Activated naive CD8-positive, alpha-beta T cell treated with anti-CD3 and anti-CD28 coated beads, Interleukin-2, amount 10 ng/mL, durations not matched to agents 7 days and 5 days (primary cell): ENCODE measurements at regions not wholly inside any gene's neighbourhood (a gene's known extent, or its start where the extent isn't known, plus 50 kb on each side); places are given as distances from the start of the nearest gene placed in this dataset.

Experiments
- ATAC-seq: fragments of 150-1000 bp; cut with Tn5 transposase; one replicate; pipeline ENCODE4 v1.10.0; 2021; ENCODE audit warnings: low read depth, moderate library complexity
- POLR2A ChIA-PET: fragments of 350-600 bp; sonication (Branson Sonifier 250); formaldehyde crosslinking; loops from one replicate; lab custom pipeline; 2021; ENCODE audit warnings: antibody characterized with exemption; lab: Charles Lee
- DNase-seq: peaks from one replicate; pipeline ENCODE4 v3.0.0; 2021
- H3K27ac Mint-ChIP-seq: one replicate; pipeline ENCODE4 v1.8.0; 2022; ENCODE audit warnings: mild to moderate bottlenecking, mixed read lengths
- H3K27me3 Mint-ChIP-seq: one replicate; pipeline ENCODE4 v1.8.0; 2022; ENCODE audit warnings: mild to moderate bottlenecking, moderate library complexity, mixed read lengths
- H3K36me3 Mint-ChIP-seq: one replicate; pipeline ENCODE4 v1.8.0; 2021; ENCODE audit warnings: mild to moderate bottlenecking, mixed read lengths
- H3K4me1 Mint-ChIP-seq: one replicate; pipeline ENCODE4 v1.8.0; 2021; ENCODE audit warnings: mixed read lengths
- H3K4me3 Mint-ChIP-seq: one replicate; pipeline ENCODE4 v1.8.0; 2022; ENCODE audit warnings: mild to moderate bottlenecking, moderate library complexity, mixed read lengths
- H3K9me3 Mint-ChIP-seq: one replicate; pipeline ENCODE4 v1.8.0; 2021; ENCODE audit warnings: mixed read lengths

GRCh38 chrX:13898083-13898482, 81.2 kb upstream of the GPM6B start:
- Mint-ChIP-seq H3K4me1 (no peaks in the 10 kb centered on the region), H3K27me3 (no peaks in the 10 kb centered on the region), H3K36me3 (no peaks in the 10 kb centered on the region), H3K27ac (no peak overlapping the region), H3K4me3 (no peak overlapping the region), H3K9me3 (no peaks in the 10 kb centered on the region)
- POLR2A ChIA-PET = no interaction called here
- ATAC-seq = no peak
- DNase-seq = no peak

GRCh38 chrX:13897566-13897965, 80.7 kb upstream of the GPM6B start:
- Mint-ChIP-seq H3K36me3 (no peaks in the 10 kb centered on the region), H3K27me3 (no peaks in the 10 kb centered on the region), H3K4me3 (no peak overlapping the region), H3K27ac (no peak overlapping the region), H3K4me1 (no peaks in the 10 kb centered on the region), H3K9me3 (no peaks in the 10 kb centered on the region)
- DNase-seq (no peak), ATAC-seq (no peak)
- POLR2A ChIA-PET = no interaction called here

GRCh38 chrX:13894888-13895565, 78.1 kb upstream of the GPM6B start:
- DNase-seq (no peak), ATAC-seq (no peak)
- no peak overlapping the region for H3K27ac Mint-ChIP-seq
- no peak overlapping the region for H3K4me3 Mint-ChIP-seq
- no peaks in the 10 kb centered on the region for H3K36me3 Mint-ChIP-seq
- peaks cover 5% of the 10 kb centered on the region for H3K27me3 Mint-ChIP-seq
- no peaks in the 10 kb centered on the region for H3K4me1 Mint-ChIP-seq
- POLR2A ChIA-PET = no interaction called here
- H3K9me3 Mint-ChIP-seq = no peaks in the 10 kb centered on the region

- Mint-ChIP-seq H3K27me3 (peaks cover 5% of the 10 kb centered on the region), H3K9me3 (no peaks in the 10 kb centered on the region), H3K4me3 (no peak overlapping the region), H3K4me1 (no peaks in the 10 kb centered on the region), H3K27ac (no peak overlapping the region), H3K36me3 (no peaks in the 10 kb centered on the region)
- POLR2A ChIA-PET = no interaction called here
- DNase-seq (no peak), ATAC-seq (no peak)
These were observed 76.9 kb upstream of the GPM6B start for GRCh38 chrX:13893826-13894225.

GRCh38 chrX:13892856-13893255, 76.0 kb upstream of the GPM6B start:
- POLR2A ChIA-PET = no interaction called here

GRCh38 chrX:13891377-13892140, 74.7 kb upstream of the GPM6B start:
- H3K4me3 Mint-ChIP-seq = no peak overlapping the region
- H3K36me3 Mint-ChIP-seq = no peaks in the 10 kb centered on the region
- no peaks in the 10 kb centered on the region for H3K9me3 Mint-ChIP-seq
- no peak overlapping the region for H3K27ac Mint-ChIP-seq
- POLR2A ChIA-PET = no interaction called here
- no peak for ATAC-seq
- DNase-seq = no peak
- peaks cover 7% of the 10 kb centered on the region for H3K27me3 Mint-ChIP-seq
- no peaks in the 10 kb centered on the region for H3K4me1 Mint-ChIP-seq

More at GRCh38 chrX:13892856-13893255, 76.0 kb upstream of the GPM6B start:
- Mint-ChIP-seq H3K36me3 (no peaks in the 10 kb centered on the region), H3K4me1 (no peaks in the 10 kb centered on the region), H3K27me3 (peaks cover 5% of the 10 kb centered on the region), H3K9me3 (no peaks in the 10 kb centered on the region), H3K27ac (no peak overlapping the region), H3K4me3 (no peak overlapping the region)
- ATAC-seq (no peak), DNase-seq (no peak)

- no peak for ATAC-seq
- Mint-ChIP-seq H3K9me3 (no peaks in the 10 kb centered on the region), H3K4me1 (no peaks in the 10 kb centered on the region)
These were observed 73.9 kb upstream of the GPM6B start for GRCh38 chrX:13890806-13891205.

GRCh38 chrX:13888284-13888683, 71.4 kb upstream of the GPM6B start:
- Mint-ChIP-seq H3K27ac (no peak overlapping the region), H3K9me3 (no peaks in the 10 kb centered on the region), H3K4me3 (no peak overlapping the region), H3K36me3 (no peaks in the 10 kb centered on the region), H3K27me3 (peaks cover 7% of the 10 kb centered on the region), H3K4me1 (no peaks in the 10 kb centered on the region)
- no peak for ATAC-seq
- POLR2A ChIA-PET = no interaction called here
- no peak for DNase-seq

More at GRCh38 chrX:13890806-13891205, 73.9 kb upstream of the GPM6B start:
- H3K27ac Mint-ChIP-seq = no peak overlapping the region
- H3K4me3 Mint-ChIP-seq = no peak overlapping the region
- POLR2A ChIA-PET = no interaction called here
- no peaks in the 10 kb centered on the region for H3K36me3 Mint-ChIP-seq
- peaks cover 7% of the 10 kb centered on the region for H3K27me3 Mint-ChIP-seq
- DNase-seq = no peak

GRCh38 chrX:13885591-13885990, 68.7 kb upstream of the GPM6B start:
- no peaks in the 10 kb centered on the region for H3K9me3 Mint-ChIP-seq
- POLR2A ChIA-PET = no interaction called here
- no peaks in the 10 kb centered on the region for H3K4me1 Mint-ChIP-seq
- no peak overlapping the region for H3K4me3 Mint-ChIP-seq
- peaks cover 2% of the 10 kb centered on the region for H3K27me3 Mint-ChIP-seq
- DNase-seq (no peak), ATAC-seq (no peak)
- H3K27ac Mint-ChIP-seq = no peak overlapping the region
- H3K36me3 Mint-ChIP-seq = no peaks in the 10 kb centered on the region

GRCh38 chrX:13876652-13877051, 59.8 kb upstream of the GPM6B start:
- peaks cover 5% of the 10 kb centered on the region for H3K27me3 Mint-ChIP-seq

GRCh38 chrX:13875572-13875971, 58.7 kb upstream of the GPM6B start:
- no peak overlapping the region for H3K27ac Mint-ChIP-seq

More at GRCh38 chrX:13876652-13877051, 59.8 kb upstream of the GPM6B start:
- POLR2A ChIA-PET = no interaction called here
- Mint-ChIP-seq H3K36me3 (no peaks in the 10 kb centered on the region), H3K4me3 (no peak overlapping the region), H3K27ac (no peak overlapping the region), H3K4me1 (no peaks in the 10 kb centered on the region), H3K9me3 (no peaks in the 10 kb centered on the region)
- ATAC-seq (no peak), DNase-seq (no peak)

GRCh38 chrX:13868591-13868990, 51.7 kb upstream of the GPM6B start:
- Mint-ChIP-seq H3K27ac (no peak overlapping the region), H3K4me1 (no peaks in the 10 kb centered on the region), H3K36me3 (no peaks in the 10 kb centered on the region), H3K27me3 (peaks cover 5% of the 10 kb centered on the region), H3K9me3 (no peaks in the 10 kb centered on the region), H3K4me3 (no peak overlapping the region)
- ATAC-seq (no peak), DNase-seq (no peak)
- POLR2A ChIA-PET = no interaction called here

More at GRCh38 chrX:13875572-13875971, 58.7 kb upstream of the GPM6B start:
- POLR2A ChIA-PET = no interaction called here
- ATAC-seq (no peak), DNase-seq (no peak)
- Mint-ChIP-seq H3K4me3 (no peak overlapping the region), H3K4me1 (no peaks in the 10 kb centered on the region), H3K9me3 (no peaks in the 10 kb centered on the region), H3K36me3 (no peaks in the 10 kb centered on the region), H3K27me3 (peaks cover 5% of the 10 kb centered on the region)
